NCI-H1930 (cell line): ENCODE measurements at regions not wholly inside any gene's neighbourhood (a gene's known extent, or its start where the extent isn't known, plus 50 kb on each side); places are given as distances from the start of the nearest gene placed in this dataset.

ENCODE experiments used
- DNase-seq, 2 experiments: peaks; one replicate each; lab custom pipeline; 2025; lab: John Stamatoyannopoulos, UW

- DNase-seq, result no peak
Measured at GRCh38 chr6:113636357-113636824, 220.8 kb upstream of the MARCKS start.

GRCh38 chr6:113640051-113640450, 217.1 kb upstream of the MARCKS start:
- no peak for DNase-seq

- DNase-seq, result no peak
Measured at GRCh38 chr6:113642001-113642713, 215.0 kb upstream of the MARCKS start.

GRCh38 chr6:113642714-113643406, 214.3 kb upstream of the MARCKS start:
- peak; percentile 28 to 61 for DNase-seq

GRCh38 chr6:113643407-113643770, 213.8 kb upstream of the MARCKS start:
- no peak for DNase-seq

GRCh38 chr6:113644861-113645575, 212.1 kb upstream of the MARCKS start:
- DNase-seq, result no peak

GRCh38 chr6:113645576-113645970, 211.6 kb upstream of the MARCKS start:
- no peak for DNase-seq

- no peak for DNase-seq
Measured at GRCh38 chr6:113645986-113646385, 211.2 kb upstream of the MARCKS start.

- no peak for DNase-seq
Measured at GRCh38 chr6:113646701-113647100, 210.4 kb upstream of the MARCKS start.

GRCh38 chr6:113647143-113647889, 209.8 kb upstream of the MARCKS start:
- no peak for DNase-seq

GRCh38 chr6:113648698-113649097, 208.4 kb upstream of the MARCKS start:
- no peak for DNase-seq

GRCh38 chr6:113649276-113649675, 207.9 kb upstream of the MARCKS start:
- no peak for DNase-seq

GRCh38 chr6:113649880-113650609, 207.1 kb upstream of the MARCKS start:
- no peak for DNase-seq

- no peak for DNase-seq
Measured at GRCh38 chr6:113650610-113650979, 206.6 kb upstream of the MARCKS start.

GRCh38 chr6:113651120-113651519, 206.0 kb upstream of the MARCKS start:
- no peak for DNase-seq

- DNase-seq, result no peak
Measured at GRCh38 chr6:113651920-113652319, 205.2 kb upstream of the MARCKS start.

GRCh38 chr6:113653275-113653674, 203.9 kb upstream of the MARCKS start:
- no peak for DNase-seq

GRCh38 chr6:113654396-113654795, 202.7 kb upstream of the MARCKS start:
- DNase-seq, result no peak

GRCh38 chr6:113655761-113656160, 201.4 kb upstream of the MARCKS start:
- DNase-seq, result no peak

GRCh38 chr6:113659762-113660404, 197.3 kb upstream of the MARCKS start:
- no peak for DNase-seq

GRCh38 chr6:113660819-113661218, 196.3 kb upstream of the MARCKS start:
- no peak for DNase-seq
